ENCODE measurements at regions not wholly inside any gene's neighbourhood (a gene's known extent, or its start where the extent isn't known, plus 50 kb on each side); places are given as distances from the start of the nearest gene placed in this dataset.

DNA sequence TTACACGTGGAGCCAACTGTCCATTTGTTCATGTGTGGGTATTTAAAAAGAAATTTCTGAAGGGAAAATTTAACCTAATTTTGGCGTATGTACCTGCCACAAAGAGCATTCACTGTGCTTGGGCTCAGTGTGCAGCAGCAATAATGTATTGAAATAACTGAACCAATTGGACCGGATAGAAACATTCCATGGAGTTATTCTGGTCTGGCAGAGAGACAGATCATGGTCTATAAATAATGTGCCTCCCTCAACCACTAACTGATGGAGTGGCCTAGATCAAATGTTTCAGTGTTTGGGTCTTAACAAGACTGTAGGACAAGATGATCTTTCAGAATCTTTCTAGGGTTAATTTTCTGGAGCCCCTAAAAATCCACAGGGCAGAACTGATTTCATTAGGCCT, 469.7 kb downstream of the PRELID2 start:
- H2AFZ ChIP-seq (ENCODE audit: low read length): no peak overlapping the region
- H3K36me3 ChIP-seq (ENCODE audit: insufficient read depth, low read length): no peaks in the 10 kb centered on the region
- no peaks in the 10 kb centered on the region for H3K27me3 ChIP-seq (ENCODE audit: insufficient read depth, low read length)
- no peaks in the 10 kb centered on the region for H3K79me2 ChIP-seq (ENCODE audit: insufficient read depth, low read length)
- no peak overlapping the region for H3K27ac ChIP-seq (ENCODE audit: low read depth, low read length, poor library complexity, severe bottlenecking)
- no peaks in the 10 kb centered on the region for H3K4me1 ChIP-seq (ENCODE audit: insufficient read depth, low read length, severe bottlenecking)
- no peaks in the 10 kb centered on the region for H3K9me2 ChIP-seq (ENCODE audit: low read depth, low read length)
- H4K20me1 ChIP-seq (ENCODE audit: insufficient read depth, low read length): no peaks in the 10 kb centered on the region
- no peak overlapping the region for H3K4me2 ChIP-seq (ENCODE audit: low read length)
- H3K9ac ChIP-seq (ENCODE audit: low read length): no peak overlapping the region
- no peak for TF ChIP-seq EZH2 (IDR thresholded peaks at IDR 0.05; ENCODE audit: borderline replicate concordance, low read length)
- TF ChIP-seq, protein P1, sequence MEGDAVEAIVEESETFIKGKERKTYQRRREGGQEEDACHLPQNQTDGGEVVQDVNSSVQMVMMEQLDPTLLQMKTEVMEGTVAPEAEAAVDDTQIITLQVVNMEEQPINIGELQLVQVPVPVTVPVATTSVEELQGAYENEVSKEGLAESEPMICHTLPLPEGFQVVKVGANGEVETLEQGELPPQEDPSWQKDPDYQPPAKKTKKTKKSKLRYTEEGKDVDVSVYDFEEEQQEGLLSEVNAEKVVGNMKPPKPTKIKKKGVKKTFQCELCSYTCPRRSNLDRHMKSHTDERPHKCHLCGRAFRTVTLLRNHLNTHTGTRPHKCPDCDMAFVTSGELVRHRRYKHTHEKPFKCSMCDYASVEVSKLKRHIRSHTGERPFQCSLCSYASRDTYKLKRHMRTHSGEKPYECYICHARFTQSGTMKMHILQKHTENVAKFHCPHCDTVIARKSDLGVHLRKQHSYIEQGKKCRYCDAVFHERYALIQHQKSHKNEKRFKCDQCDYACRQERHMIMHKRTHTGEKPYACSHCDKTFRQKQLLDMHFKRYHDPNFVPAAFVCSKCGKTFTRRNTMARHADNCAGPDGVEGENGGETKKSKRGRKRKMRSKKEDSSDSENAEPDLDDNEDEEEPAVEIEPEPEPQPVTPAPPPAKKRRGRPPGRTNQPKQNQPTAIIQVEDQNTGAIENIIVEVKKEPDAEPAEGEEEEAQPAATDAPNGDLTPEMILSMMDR (IDR thresholded peaks at IDR 0.05; ENCODE audit: low read length): no peak
- H3K4me3 ChIP-seq (ENCODE audit: low read depth, low read length, poor library complexity, severe bottlenecking): no peak overlapping the region
- no peaks in the 10 kb centered on the region for H3K9me3 ChIP-seq (ENCODE audit: low read length)
- no peaks in the 10 kb centered on the region for H3F3A ChIP-seq (ENCODE audit: insufficient read depth, low read length)

DNA sequence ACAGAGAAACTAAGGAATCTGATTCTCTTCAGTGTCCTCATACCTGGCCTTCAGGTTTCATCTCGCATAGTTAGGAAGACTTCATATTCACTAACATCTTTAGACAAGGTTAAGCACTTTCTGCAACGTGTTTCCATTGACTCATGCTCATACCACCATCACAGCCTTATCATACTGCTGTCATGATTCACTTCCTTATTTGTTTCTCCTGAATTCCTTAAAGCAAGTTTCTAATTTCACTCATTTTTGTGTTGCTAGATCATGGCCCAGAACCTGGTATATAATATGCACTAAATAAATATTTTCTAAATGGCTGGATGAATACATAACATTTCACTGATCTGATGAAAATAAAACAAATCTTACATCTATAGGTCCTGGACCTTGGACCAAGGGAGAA, 472.9 kb downstream of the PRELID2 start:
- H3K79me2 ChIP-seq (ENCODE audit: insufficient read depth, low read length): no peaks in the 10 kb centered on the region
- H3K4me2 ChIP-seq (ENCODE audit: low read length): no peak overlapping the region
- H3F3A ChIP-seq (ENCODE audit: insufficient read depth, low read length): no peaks in the 10 kb centered on the region
- H3K27ac ChIP-seq (ENCODE audit: low read depth, low read length, poor library complexity, severe bottlenecking): no peak overlapping the region
- no peak overlapping the region for H3K4me3 ChIP-seq (ENCODE audit: low read depth, low read length, poor library complexity, severe bottlenecking)
- no peaks in the 10 kb centered on the region for H3K9me3 ChIP-seq (ENCODE audit: low read length)
- H3K9ac ChIP-seq (ENCODE audit: low read length): no peak overlapping the region
- H2AFZ ChIP-seq (ENCODE audit: low read length): no peak overlapping the region
- H3K9me2 ChIP-seq (ENCODE audit: low read depth, low read length): no peaks in the 10 kb centered on the region
- TF ChIP-seq, protein P1 (IDR thresholded peaks at IDR 0.05; ENCODE audit: low read length): no peak
- no peak for TF ChIP-seq EZH2 (IDR thresholded peaks at IDR 0.05; ENCODE audit: borderline replicate concordance, low read length)
- H3K27me3 ChIP-seq (ENCODE audit: insufficient read depth, low read length): no peaks in the 10 kb centered on the region
- no peaks in the 10 kb centered on the region for H4K20me1 ChIP-seq (ENCODE audit: insufficient read depth, low read length)
- H3K36me3 ChIP-seq (ENCODE audit: insufficient read depth, low read length): no peaks in the 10 kb centered on the region
- H3K4me1 ChIP-seq (ENCODE audit: insufficient read depth, low read length, severe bottlenecking): no peaks in the 10 kb centered on the region

DNA sequence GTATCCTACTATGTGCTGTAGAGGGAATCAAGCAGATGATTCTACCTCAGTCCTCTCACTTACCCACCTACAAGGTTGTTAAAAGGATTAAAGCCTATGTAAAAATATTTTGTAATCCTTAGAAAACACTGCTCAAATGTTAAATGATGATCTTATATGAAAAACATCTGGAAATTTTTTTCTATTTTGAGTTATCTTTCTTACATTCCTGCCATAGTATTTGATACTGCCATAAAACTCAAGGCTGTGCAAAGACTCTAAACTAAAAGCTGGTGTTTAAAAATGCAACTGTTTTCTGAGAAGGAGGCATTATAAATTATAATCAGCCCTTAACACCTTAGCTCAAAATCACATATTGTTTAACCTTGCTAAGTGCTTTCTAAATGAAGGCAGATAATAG, 474.2 kb downstream of the PRELID2 start:
- Histone ChIP-seq H3K4me1 (ENCODE audit: insufficient read depth, low read length, severe bottlenecking) (no peaks in the 10 kb centered on the region), H3K36me3 (ENCODE audit: insufficient read depth, low read length) (no peaks in the 10 kb centered on the region), H3F3A (ENCODE audit: insufficient read depth, low read length) (no peaks in the 10 kb centered on the region), H3K9ac (ENCODE audit: low read length) (no peak overlapping the region), H2AFZ (ENCODE audit: low read length) (no peak overlapping the region), H3K27ac (ENCODE audit: low read depth, low read length, poor library complexity, severe bottlenecking) (no peak overlapping the region), H3K27me3 (ENCODE audit: insufficient read depth, low read length) (no peaks in the 10 kb centered on the region), H4K20me1 (ENCODE audit: insufficient read depth, low read length) (no peaks in the 10 kb centered on the region), H3K9me3 (ENCODE audit: low read length) (no peaks in the 10 kb centered on the region), H3K4me3 (ENCODE audit: low read depth, low read length, poor library complexity, severe bottlenecking) (no peak overlapping the region), H3K79me2 (ENCODE audit: insufficient read depth, low read length) (no peaks in the 10 kb centered on the region), H3K9me2 (ENCODE audit: low read depth, low read length) (no peaks in the 10 kb centered on the region), H3K4me2 (ENCODE audit: low read length) (no peak overlapping the region)
- TF ChIP-seq EZH2 (IDR thresholded peaks at IDR 0.05; ENCODE audit: borderline replicate concordance, low read length): no peak
- TF ChIP-seq, protein P1 (IDR thresholded peaks at IDR 0.05; ENCODE audit: low read length): no peak

Measured in OCI-LY1 (cell line).